GM21381 (cell line): ENCODE measurements at regions not wholly inside any gene's neighbourhood (a gene's known extent, or its start where the extent isn't known, plus 50 kb on each side); places are given as distances from the start of the nearest gene placed in this dataset.

ENCODE experiments used
- ATAC-seq: cut with Tn5 transposase; IDR thresholded peaks from one replicate; pipeline ENCODE4 v1.9.1; 2021; ENCODE audit warnings: mild to moderate bottlenecking, moderate library complexity; ENCODE audit not compliant: unreplicated experiment

- no peak for ATAC-seq
Measured at GRCh38 chr15:100734586-100734985, 132.2 kb downstream of the ASB7 start.

GRCh38 chr15:100735129-100736053 is 133.0 kb downstream of the ASB7 start:
- no peak for ATAC-seq

- no peak for ATAC-seq
Measured at GRCh38 chr15:100737214-100737613, 134.8 kb downstream of the ASB7 start.

- ATAC-seq = no peak
Measured at GRCh38 chr15:100738614-100739013, 136.2 kb downstream of the ASB7 start.

- no peak for ATAC-seq
Measured at GRCh38 chr15:100740138-100740537, 137.7 kb downstream of the ASB7 start.

GRCh38 chr15:100751585-100751984 is 128.0 kb upstream of the ALDH1A3 start:
- no peak for ATAC-seq

- ATAC-seq = no peak
Measured at GRCh38 chr15:100753503-100753902, 126.1 kb upstream of the ALDH1A3 start.

- ATAC-seq = no peak
Measured at GRCh38 chr15:100757661-100758060, 122.0 kb upstream of the ALDH1A3 start.

- ATAC-seq = no peak
Measured at GRCh38 chr15:100758555-100758954, 121.1 kb upstream of the ALDH1A3 start.

- ATAC-seq = no peak
Measured at GRCh38 chr15:100759106-100759505, 120.5 kb upstream of the ALDH1A3 start.

GRCh38 chr15:100759698-100760356 is 119.8 kb upstream of the ALDH1A3 start:
- no peak for ATAC-seq

- no peak for ATAC-seq
Measured at GRCh38 chr15:100760357-100760903, 119.2 kb upstream of the ALDH1A3 start.

- no peak for ATAC-seq
Measured at GRCh38 chr15:100761290-100761935, 118.2 kb upstream of the ALDH1A3 start.

GRCh38 chr15:100762289-100762688 is 117.3 kb upstream of the ALDH1A3 start:
- ATAC-seq = no peak

GRCh38 chr15:100762913-100763834 is 116.5 kb upstream of the ALDH1A3 start:
- ATAC-seq = no peak

GRCh38 chr15:100763835-100764750 is 115.5 kb upstream of the ALDH1A3 start:
- ATAC-seq = no peak

GRCh38 chr15:100764778-100765466 is 114.7 kb upstream of the ALDH1A3 start:
- ATAC-seq = no peak

- no peak for ATAC-seq
Measured at GRCh38 chr15:100765467-100766241, 114.0 kb upstream of the ALDH1A3 start.
